Dedifferentiated amniotic fluid mesenchymal stem cell (primary cell): ENCODE measurements at regions not wholly inside any gene's neighbourhood (a gene's known extent, or its start where the extent isn't known, plus 50 kb on each side); places are given as distances from the start of the nearest gene placed in this dataset.

Experiments
- DNase-seq: peaks from one replicate; pipeline ENCODE4 v3.0.0-alpha.2; 2016; ENCODE audit errors: extremely low spot score

DNA sequence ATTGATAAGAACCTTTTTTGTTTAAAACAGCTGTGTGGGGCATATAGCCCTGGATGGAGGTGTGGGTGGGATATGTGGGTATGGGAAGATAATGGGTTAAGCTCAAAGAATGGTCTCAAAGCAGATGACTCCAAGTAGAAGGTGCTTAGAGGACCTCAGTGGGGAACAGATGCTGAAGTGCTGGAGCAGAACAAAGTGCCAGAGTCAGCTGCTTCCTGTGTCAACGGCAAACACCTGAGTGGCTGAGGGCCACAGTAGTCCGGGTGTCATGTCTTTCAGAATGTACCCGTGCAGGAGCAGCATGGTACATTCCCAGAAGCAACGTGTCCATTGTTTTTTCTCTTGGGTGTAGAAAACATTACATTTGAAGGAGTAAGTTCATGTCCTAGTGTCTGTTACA lies 210.6 kb downstream of the CCNG2 start:
- no peak for DNase-seq

DNA sequence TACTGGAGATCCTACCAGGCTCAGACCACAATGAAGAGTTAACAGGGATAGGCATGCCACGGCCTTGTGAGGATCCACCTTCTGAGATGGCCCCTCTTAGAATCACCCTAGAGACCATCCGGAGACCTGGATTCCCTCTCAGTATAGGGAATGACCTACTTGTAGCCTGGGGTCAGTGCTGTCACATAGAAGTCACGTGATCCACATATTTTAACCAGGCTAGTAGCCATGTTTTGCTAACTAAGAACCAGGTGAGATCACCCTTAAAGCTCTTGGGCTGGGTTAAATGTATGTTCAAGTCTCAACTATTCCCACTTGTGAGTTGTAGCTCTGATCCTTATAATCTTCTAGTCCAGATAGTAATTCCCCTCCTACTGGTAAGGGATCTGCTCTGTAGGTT lies 215.4 kb downstream of the CCNG2 start:
- no peak for DNase-seq

DNA sequence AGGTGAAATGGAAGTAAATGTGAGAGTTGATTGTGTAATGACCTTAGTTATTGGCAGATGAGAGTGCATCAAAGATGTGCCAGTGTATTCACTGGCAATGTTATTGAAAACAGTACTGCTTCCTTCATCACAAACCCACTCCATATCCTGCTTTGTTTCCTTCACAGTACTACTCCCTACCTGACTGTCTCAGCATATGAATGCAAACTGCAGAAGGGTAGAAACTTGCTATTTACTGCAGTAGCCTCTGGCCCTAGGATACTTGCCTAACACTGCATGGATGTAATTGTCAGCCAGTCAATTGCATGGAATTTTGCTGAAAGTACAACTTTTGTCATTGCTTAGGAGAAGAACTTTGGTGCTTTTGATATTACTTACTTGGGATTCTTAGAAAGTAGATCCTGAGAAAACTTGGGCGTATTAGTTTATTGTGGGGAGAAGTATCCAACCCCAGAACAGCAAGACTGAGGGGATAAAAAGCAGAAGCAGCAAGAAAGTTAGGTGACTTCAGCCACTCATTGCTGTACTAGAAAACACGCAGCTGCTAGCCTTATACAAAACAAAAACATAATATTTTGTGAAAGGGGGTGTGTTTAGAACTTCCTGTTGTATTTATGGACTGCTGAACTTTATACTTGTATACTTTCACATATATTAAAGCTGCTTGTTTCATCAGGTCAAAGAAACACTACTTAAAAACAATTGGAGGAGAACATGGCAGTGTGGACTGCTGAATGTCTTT lies 219.0 kb downstream of the CCNG2 start:
- DNase-seq: no peak

DNA sequence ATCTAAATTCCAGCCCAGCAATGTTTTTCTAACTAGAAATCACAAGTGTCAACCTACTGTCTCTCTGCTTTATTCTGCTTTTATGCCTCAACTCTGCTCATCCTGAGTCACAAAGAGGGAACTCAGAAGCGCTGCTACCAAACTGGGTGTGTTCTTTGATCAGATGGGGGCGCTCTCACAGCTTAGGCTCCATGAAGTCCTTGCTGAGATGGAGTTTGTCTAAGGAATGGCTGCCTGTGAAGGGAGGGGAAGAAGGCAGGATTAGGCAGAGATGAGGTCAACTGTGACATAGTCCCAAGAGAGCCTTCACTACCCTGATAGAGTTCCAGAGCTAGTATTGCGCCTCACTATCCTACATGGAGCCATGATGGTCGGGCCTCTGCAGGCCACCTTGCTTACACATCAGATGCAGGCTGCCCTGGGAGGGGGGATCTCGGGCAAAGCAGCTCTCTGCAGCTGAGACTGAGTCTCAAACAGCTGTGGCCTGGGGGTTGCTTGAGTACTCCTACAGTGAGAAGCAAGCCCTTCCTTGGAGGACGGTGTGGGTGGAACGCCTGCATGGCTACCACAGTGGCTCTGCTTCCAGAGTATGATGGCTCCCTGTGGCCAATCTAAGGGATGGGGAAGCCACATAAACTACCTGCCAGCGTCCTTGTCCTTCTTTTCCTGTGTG lies 219.9 kb downstream of the CCNG2 start:
- no peak for DNase-seq

DNA sequence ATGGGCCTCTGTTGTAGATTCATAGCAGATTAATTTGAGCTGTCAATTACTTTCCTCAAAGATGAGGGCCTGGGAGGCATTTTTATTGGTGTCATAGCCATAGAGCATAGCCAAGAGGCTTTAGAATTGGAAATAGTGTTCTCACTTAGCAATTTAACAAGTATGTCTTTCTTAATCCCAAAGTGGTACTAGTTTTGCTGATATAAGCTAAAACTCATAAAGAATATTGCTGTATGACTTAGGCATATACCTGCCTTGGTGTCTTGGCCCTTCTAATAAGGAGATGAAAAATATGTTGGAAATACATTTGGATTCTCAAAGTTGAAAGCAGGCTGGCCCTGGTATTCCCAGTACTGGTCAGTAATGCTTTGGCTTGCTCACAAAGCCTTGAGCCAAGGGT lies 221.5 kb upstream of the CXCL13 start:
- DNase-seq: no peak

DNA sequence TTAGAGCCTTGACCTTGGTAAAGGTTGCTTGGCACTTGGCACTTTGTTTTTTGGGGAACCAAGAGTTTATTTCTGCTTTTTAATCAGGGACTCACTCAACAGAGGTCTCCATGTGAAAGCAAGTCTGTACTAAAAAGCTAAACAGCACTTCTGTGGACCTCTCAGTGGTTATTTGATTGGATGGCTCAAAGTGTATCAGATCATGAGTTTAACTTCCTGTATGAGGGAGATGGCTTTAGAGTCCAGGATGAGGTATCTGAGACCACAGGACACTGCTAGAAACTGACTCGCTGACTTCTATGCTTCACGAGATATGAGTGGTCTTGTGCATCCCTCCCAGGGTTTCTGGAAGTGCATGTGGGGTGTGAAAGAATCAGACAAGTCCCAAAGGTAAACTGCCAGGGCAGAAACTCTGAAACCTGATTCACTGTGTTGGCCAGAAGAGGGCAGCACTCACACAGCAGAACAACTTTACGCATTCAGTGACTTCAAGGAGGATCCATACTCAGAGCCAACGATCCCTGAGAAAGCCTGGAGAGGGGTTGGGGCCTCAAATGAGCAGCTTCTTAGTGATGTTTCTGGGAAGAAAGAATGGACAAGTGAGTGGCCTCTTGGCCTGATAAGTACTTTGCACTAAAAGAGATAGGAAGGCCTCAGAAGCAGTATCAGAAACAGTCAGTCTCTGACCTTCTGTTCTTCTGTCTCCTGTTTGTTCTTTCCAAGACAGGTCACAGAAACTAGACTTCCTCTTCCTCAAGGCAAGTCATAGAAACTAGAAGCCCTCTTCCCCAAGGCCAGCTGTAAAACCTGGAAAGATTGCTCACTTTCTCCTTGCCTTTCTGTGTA lies 220.3 kb upstream of the CXCL13 start:
- DNase-seq: peak; percentile 60

DNA sequence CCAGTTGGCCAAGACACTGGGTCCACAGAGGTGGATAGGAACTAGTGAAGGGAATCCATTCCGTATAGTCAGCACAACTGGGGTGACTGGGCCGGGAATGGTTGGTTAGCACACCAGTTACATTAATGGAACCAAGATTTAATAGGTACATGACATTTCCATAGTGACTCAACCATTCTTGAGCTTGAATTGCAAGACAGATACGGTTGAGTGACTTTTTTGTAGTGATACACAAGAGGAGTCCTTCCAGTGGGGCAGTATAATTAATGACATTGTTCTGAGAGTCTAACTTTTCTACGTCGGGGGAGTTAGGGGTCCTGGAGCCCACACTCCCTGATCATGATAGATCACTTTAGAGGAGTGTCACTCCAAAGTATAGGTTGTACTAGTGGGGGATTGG lies 211.6 kb upstream of the CXCL13 start:
- DNase-seq: no peak

DNA sequence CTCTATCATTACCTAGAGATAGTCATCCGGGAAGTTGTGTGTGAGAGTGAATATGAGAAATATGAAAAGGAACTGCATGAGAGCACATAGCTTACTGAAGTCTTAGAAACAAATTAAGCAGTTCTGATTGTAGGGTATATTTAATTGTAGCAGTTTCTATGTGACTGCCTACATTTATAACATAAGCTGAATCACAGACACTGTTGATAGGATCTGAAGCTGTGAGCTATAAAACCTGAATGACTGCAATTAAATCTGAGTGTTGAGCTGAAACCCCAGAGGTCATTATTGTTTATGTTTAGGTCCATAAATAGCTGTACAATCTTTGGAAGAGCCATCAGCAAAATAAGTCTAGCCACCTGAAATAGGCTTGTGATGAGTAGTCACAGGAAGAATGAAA lies 210.1 kb upstream of the CXCL13 start:
- DNase-seq: no peak

DNA sequence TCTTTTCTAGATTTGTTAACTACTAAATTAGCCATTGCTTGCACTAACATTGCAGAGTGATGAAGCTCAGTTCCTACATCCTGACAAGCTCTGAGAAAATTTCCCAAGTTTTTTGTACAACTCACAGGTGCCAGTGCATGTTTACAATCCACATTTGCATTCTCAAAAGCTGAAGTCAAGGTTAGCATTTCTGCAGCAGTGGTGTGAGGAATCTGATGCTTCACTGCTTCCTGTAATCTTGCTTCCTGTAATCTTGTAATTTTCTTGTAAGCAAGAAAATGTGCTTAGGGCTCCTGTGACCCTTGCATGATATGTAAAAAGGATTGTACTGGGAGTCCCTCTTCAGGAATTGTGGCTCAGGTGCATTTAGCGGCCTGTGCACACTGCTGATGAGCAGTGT lies 207.4 kb upstream of the CXCL13 start:
- no peak for DNase-seq

DNA sequence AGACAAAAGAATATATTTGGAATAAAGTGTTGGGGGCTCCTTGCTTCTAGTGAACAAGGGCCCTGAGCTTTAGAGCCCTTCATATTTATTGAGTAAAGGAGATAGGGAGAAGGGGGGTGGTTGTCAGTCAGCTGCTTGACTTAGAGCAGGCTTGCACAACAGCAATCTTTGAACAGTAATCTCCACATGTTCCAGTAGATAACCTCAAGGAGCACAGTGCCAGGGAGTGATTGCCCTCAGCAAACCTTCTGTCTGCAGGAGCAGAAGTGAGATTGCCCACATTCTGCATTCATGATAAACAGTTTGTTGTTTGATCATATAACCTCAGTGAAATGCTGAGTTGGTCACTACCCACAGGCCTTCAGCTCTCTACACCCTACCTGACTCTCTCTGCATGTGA lies 205.8 kb upstream of the CXCL13 start:
- no peak for DNase-seq

DNA sequence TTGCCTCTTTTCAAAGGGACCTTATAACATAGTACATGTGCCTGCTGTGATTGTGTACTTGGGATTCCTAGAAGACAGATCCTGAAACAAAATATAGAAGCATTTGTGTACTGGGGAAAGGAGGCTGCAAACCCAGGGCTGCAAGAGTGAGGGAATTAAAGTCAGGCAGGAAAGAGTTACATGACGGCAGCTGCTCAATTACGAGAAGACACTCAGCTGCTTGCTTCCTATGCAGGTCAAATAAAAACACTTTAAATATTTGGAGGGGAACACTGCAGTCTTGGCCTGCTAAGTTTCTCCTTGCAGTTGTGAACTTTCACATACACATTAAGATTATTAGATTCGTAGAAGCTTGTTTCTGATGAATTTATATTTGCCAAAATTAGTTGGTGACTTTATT lies 191.9 kb upstream of the CXCL13 start:
- DNase-seq: no peak

DNA sequence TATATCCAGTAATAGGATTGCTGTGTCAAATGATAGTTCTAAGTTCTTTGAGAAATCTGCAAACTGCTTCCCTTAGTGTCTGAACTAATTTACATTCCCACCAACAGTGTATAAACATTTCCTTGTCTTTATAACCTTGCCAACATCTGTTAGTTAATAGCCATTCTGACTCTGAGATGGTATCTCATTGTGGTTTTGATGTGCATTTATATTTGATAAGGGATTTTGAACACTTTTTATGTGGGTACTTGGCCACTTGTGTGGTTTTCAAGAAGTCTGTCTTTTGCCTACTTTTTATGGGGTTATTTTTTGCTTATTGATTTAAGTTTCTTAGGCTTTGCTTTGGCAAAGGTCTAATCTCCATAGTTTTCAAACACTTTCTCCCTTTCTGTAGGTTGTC lies 189.9 kb upstream of the CXCL13 start:
- DNase-seq: no peak

DNA sequence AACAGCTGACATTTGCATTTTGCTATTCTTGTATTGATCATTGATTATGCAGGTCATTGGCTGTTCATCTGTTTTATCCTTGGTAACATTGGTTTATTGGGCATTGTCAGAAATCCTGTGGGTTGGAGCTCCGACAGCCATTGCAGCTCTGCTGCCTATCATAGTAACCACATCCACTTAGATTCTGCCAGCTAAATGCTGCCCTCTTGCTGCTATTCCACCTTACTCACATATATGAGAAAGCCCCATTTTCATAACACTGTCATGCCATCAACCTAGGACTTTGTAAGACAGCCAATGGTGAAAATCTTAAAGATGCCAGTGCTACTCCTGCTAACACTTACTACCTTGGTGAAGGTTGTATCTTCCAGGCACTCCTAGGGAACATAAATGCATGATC lies 187.3 kb upstream of the CXCL13 start:
- no peak for DNase-seq

DNA sequence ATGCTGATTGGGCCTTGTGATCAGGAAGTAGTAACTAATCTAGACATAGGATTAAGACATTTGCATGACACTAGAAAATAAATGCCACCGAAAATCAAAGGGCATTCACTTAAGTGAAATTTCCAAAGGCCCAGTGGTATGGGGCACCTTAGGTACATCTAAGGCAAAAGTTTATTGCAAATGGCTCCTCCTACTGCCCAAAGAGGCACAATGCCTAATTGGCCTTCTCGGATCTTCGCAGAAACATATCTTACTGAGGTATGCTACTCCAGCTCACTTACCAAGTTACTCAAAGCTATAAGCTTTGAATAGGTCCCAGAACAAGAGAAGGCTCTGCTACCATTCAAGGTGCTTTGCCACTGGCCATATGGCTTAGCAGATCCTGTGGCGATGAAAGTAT lies 174.8 kb upstream of the CXCL13 start:
- DNase-seq: no peak

DNA sequence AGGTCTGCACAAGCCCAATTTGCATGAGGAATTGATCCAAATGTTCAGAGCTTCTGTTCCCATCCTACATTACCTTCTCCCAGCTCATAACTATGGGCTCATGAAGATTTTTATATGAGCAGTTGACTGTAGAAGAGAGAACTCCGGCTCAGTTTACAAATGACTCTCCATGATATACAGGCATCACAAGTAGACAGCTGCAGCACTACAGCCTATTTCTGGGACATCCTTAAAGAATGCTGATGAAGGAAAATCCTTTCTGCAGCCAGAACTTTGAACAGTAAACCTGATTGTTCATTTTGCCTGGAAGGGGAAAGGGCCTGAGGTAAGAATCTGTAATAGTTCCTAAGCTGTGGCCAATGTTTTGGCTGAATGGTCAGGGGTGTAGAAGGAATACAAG lies 174.1 kb upstream of the CXCL13 start:
- no peak for DNase-seq

DNA sequence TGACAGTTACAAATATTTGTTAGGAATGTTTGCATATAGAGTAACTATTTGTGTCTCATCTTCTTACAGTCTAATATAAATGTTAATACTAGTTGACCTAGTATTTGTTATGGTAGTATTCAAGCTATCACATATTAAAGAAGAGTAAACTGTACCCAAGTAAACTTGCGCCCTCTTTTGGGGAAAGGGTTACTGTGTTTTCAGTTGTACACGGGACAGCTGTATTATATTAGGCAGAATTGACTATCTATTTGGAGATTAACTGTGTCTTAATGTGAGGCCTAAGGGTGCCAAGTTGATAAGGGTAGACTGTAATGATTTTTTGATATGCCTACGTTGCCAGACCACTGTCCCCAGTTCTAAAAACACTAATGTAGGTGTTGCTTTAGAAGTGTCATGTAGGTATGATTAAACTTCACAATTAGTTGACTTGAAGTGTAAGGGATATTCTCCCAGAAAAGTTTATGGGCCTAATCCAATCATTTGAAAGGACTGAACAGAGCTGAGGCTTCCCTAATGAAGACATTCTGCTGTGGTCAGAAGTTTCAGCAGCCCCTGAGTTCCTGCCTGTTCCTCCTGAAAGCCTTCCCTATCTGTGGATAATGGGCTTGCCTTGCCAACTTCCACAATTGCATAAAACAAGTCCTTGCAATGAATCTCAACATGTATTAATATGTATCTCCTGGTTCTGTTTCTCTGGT lies 172.8 kb upstream of the CXCL13 start:
- no peak for DNase-seq

DNA sequence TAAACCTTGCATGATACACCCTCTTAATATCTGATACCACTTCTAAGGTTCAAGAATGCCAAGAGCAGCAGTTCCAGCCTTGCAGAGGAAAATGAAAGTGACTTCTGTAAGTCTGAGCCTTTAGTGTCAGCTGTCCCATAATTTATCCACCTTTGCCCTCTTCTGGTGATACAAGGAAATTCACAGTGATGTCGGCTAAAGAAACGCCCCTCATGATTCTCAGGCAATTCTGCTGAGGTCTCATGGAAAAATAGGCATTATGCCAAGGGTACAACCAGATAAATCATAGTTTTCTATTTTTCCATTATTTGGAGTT lies 172.2 kb upstream of the CXCL13 start:
- DNase-seq: peak; percentile 47

DNA sequence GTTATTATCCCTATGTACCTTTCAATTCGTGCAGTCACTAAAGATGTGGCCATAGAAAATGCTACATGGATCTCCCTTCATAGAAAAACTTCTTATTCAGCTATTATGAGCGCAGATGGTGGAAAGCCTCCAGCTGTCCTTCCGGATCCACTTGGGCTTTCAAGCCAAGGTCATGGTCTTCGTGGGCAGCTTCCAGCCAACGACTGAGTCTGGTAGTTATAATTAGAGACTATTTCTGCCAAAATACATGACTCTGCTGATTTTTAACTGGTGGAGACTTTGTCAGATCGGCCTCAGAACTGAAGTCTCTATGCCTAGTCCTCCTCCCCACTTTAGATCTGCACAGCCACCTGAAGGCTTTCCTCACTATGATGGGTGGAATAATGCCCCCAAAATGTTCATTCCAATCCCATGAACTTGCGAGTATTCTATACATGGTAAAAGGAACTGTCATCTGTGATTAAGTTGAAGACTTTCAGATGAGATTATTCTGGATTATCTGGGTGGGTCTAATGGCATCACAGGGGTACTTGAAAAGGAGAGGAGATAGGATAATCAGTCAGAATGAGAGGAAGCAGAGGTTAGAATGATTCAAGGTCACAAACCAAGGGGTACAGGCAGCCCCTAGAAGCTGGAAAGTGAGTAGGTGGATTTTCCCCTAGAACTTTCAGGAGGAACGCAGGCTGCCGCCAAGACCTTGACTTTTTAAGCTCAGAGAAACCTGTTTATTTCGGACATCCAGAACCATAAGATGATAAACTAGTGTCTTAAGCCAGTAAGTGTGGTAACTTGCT lies 171.1 kb upstream of the CXCL13 start:
- no peak for DNase-seq

DNA sequence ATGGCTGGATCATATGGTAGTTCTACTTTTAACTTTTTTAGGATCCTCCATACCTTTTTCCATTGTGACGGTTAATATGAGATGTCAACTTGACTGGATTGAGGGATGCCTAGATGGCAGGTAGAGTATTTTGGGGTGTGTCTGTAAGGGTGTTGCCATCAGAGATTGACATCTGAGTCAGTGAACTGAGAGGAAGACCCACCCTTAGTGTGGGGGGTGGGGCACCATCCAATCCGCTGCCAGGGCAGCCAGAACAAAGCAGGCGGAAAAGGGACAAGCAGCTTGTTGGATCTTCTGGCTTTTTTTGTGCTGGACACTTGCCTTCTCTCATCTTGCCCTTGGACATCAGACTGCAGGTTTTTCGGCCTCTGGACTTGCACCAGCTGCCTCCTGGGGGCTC lies 168.5 kb upstream of the CXCL13 start:
- no peak for DNase-seq

DNA sequence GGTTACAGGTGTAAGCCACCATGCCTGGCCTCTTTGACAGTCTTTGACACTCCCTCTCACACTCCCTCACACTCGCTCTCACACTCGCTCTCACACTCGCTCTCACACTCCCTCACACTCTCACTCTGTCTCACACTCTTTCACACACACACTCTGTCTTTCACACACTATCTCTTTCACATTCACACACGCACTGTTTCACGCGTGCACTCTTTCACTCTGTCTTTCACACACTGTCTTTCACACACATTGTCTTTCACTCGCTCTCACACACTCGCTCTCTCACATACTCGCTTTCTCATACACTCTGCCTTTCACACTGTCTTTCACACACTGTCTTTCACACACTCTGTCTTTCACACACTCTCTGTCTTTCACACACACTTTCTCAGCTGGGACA lies 167.1 kb upstream of the CXCL13 start:
- DNase-seq: no peak

DNA sequence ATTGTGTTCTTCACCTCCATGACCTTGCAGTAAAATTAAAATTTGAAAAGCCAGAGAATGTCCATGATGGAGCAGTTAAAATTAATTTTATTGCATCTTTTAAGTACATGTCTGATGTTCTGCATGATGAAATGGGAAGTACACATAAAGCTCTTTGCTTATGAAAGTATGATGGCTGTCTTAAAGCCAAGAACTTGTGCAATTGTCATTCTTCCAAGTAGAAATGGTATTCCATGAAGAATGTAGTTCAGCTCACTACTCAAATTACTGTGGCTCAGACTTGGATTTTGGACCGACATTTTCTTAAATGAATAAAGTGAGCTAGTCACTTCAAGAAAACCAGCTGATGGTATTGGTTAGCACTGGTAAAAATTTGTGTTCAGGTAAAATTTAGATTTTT lies 161.7 kb upstream of the CXCL13 start:
- DNase-seq: peak; percentile 84

DNA sequence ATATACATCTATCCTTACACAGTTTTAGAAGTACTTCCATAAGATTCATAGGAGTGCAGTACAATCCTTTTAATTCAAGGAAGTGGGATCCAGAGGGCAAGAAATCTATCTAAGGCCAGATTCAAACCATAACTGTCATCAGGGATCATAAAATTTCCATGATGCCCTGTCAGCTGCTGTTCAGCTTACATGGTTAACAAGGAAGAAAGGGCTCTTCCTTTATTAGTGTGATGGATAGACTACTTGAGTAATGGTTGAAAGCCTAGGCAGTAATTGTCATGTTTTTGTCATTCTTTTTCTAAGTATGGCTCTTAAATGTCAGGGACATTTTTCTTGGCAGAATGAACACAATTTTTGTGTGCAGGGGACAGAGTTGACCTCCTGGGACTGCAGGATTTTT lies 159.8 kb upstream of the CXCL13 start:
- DNase-seq: no peak
